ENCODE measurements at regions not wholly inside any gene's neighbourhood (a gene's known extent, or its start where the extent isn't known, plus 50 kb on each side); places are given as distances from the start of the nearest gene placed in this dataset.

Small RNAs in the stretch of these regions (small RNA-seq; reads per million reads assigned to genes)
- gene MIR216A, result 0.03 to 0.09 reads per million in 2 experiments
- 0 to 0.04 reads per million in 2 experiments for gene MIR216B
- gene MIR217, result 0 to 0.09 reads per million in 2 experiments

Measured in SK-N-DZ (cell line).